Middle frontal gyrus (tissue), 1 donor: ENCODE measurements at regions not wholly inside any gene's neighbourhood (a gene's known extent, or its start where the extent isn't known, plus 50 kb on each side); places are given as distances from the start of the nearest gene placed in this dataset.
A peak's percentile ranks its signal among the peaks of the same experiment; 100 is the strongest.
"Not testable (repeated sequence)": the region's sequence is repeated elsewhere in the genome, so short reads cannot be mapped to it uniquely, and the experiment has no call there.

Experiments used
- DNase-seq: peaks from one replicate; pipeline ENCODE4 v3.0.0-alpha.2; 2015; ENCODE audit warnings: low spot score; ENCODE audit errors: extremely low spot score

- DNase-seq = no peak
These were observed 50.2 kb downstream of the SMIM38 start for GRCh38 chr11:69205743-69206612.

DNA sequence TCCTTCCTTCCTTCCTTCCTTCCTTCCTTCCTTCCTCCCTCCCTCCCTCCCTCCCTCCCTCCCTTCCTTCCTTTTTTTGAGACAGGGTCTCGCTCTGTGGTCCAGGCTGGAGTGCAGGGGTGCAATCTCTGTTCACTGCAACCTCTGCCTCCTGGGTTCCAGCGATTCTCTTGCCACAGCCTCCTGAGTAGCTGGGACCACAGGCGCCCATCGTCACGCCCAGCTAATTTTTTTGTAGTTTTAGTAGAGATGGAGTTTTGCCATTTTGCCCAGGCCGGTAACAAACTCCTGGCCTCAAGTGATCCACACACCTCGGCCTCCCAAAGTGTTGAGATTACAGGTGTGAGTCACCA lies 50.9 kb downstream of the SMIM38 start:
- not testable (repeated sequence) for DNase-seq

DNA sequence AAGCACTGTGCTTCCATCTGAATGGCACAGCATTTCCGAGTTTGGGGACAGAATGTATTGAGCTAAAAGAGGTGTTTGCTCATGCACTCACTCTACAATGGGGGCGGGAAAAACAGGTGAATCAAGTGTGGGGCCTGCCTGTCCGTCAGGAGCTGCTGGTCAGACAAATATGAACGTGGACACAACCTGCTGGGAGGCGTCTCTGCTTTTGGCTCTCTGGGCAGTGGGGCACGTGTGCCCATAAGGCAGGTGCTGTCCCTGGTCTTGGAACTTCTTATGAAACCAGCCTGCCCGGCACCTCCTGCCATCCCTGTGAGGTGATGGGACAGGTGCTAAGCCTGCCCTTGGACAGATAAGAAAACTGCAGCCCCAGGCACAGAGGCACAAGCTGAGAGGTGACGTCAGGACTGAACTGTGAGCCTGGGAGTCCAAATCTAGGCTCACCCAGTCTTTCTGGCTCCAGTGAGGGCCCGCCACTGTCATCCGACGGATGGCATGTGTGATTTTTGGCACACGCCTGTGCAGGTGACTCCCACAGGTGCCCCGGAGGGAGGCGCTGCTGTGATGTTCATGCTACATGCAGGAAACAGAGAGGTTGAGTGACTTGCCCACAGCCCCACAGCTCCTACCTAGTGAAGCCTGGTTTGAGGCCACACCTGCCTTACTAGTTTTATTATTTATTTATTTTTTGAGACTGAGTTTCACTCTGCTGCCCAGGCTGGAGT lies 51.6 kb downstream of the SMIM38 start:
- no peak for DNase-seq

DNA sequence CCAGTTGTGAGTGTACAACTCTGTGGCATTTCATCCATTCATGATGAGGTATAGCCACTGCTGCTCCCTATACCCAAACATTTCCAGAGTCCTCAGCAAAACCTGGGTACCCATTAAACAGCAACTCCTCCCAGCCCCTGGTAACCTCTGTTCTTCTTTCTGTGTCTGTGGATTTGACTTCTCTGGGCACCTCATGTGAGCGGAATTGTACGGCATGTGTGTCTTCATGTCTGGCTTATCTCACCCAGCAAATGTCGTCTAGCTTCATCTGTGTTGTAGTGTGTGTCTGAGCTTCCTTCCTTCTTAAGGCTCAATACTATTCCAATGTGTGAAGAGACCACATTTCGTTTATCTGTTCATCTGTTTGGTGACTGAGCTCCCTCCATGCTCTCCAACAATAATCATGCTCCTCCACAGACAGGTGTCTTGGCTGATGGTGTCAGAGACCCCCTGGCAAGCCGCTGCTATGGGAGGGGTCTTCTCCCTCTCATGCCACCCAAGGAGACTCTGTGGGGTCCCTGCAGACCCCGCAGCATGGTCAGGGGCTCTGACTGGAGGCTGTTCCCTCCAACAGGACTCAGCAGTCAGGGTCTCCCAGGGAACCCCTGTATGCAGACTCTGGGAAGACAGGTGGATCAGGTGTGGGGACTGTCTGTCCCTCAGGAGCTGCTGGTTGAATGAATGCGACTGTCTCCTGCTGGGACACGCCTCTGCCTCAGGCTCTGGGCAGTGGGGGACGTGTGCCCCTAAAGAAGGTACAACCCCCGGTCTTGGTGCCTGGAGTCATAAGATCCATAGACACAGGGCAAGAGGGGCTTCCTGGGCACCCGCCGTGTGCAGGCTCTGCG lies 52.7 kb downstream of the SMIM38 start:
- no peak for DNase-seq

- no peak for DNase-seq
These were observed 53.3 kb downstream of the SMIM38 start for GRCh38 chr11:69209038-69209350.

- no peak for DNase-seq
These were observed 53.9 kb downstream of the SMIM38 start for GRCh38 chr11:69209421-69210309.

- no peak for DNase-seq
These were observed 54.7 kb downstream of the SMIM38 start for GRCh38 chr11:69210310-69211035.

DNA sequence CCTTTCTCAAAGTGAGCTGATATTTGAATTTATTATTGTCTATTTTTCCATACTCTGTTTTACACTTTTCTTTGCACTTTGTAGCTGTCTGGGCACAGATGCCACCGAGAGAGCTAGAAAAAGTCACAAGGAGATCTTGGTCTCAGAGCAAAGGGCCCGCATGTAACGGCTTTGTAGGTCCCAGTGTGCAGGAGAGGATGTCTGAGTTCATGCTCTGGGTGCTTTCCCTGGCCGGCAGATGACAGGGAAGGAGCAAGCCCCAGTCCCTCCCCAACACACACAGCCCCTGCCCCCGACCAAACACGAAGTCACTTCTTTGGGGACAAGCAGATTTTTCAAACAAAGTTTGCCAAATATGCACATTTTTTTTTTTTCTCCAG lies 55.8 kb downstream of the SMIM38 start:
- no peak for DNase-seq

DNA sequence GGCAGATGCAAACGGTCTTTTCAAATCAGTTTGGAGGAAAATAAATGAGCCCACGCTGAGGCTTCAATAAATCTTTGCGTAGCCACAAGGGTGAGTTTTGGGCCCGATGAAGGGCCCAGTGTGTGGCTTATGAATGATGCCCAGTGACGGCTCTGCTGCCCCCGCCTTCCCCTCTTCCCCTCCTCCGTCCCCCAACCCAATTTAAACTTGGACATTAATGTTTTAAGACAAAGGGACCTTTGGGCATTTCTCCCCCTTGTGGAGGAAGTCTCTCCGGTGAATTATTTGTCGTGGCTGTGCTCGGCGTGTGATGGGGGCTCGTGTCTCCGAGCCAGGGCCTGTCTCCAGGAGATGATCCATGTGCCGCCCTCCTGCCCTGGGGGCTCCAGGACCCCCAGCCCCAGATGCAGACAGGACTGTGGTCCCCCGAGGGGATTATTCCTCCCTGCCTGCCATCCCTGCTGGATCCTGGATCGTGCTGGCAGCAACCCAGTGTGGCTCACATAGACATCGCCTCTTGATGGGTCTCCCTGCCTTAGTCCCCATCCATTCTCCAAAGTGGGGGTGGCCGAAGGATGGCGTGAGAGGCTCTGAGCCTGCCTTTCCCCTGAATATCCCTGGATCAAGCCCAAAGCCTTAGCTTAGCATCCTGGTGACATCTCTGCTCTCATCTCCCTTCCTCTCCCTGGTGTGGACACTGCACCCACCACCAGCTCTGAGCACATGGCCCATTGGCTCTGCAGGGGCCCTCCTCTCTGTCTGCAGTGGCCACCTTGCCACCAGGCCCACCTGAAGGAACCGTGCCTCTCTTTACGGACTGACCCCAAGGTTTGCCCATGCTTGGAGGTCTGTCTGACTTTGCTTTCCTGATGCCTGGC lies 56.4 kb downstream of the SMIM38 start:
- no peak for DNase-seq

GRCh38 chr11:69212798-69213110 lies 57.0 kb downstream of the SMIM38 start:
- DNase-seq = no peak

GRCh38 chr11:69213316-69213715 lies 57.6 kb downstream of the SMIM38 start:
- DNase-seq = no peak

GRCh38 chr11:69213964-69214363 lies 58.2 kb downstream of the SMIM38 start:
- no peak for DNase-seq

GRCh38 chr11:69215216-69215615 lies 59.5 kb downstream of the SMIM38 start:
- no peak for DNase-seq

- DNase-seq = no peak
These were observed 60.2 kb downstream of the SMIM38 start for GRCh38 chr11:69215784-69216415.

GRCh38 chr11:69216647-69217051 lies 60.9 kb downstream of the SMIM38 start:
- no peak for DNase-seq

GRCh38 chr11:69217276-69218105 lies 61.8 kb downstream of the SMIM38 start:
- DNase-seq = peak; percentile 8

DNA sequence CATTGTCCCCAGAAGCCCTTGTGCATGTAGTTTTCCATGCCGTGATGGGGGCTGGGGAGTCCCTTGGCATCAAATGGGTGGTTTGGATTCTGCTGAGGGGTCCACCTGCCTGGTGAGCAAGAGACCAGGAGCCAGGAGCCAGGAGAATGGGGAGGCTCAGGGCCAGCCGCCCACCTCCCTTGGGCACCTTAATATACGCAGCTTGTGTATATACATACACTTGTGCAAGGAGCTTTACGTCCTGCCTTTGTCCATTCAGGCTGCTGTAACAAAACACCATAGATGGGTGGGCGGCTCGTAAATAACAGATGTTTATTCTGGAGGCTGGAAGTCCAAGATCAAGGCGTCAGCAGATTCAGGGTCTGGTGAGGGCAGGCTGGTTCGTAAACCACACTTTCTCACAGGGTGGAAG lies 62.5 kb downstream of the SMIM38 start:
- DNase-seq = no peak
